GM12878 (cell line): ENCODE measurements at regions not wholly inside any gene's neighbourhood (a gene's known extent, or its start where the extent isn't known, plus 50 kb on each side); places are given as distances from the start of the nearest gene placed in this dataset.

Source experiments
- ATAC-seq: fragments of 200-7000 bp; cut with Tn5 transposase; 3 replicates; pipeline ENCODE4 v1.9.1; 2020; ENCODE audit warnings: mild to moderate bottlenecking, moderate library complexity
- BruUV-seq: library from RNA; stranded (reverse); fragments of 400-500 nt; replicated peaks from 2 replicates; lab custom pipeline; 2021; lab: Mats Ljungman, UMichigan
- CTCF ChIA-PET: fragments of 300-600 bp; sonication (Branson Sonifier 250); formaldehyde crosslinking; extraction: SDS; loops from one replicate; lab custom pipeline; 2021; ENCODE audit warnings: inconsistent platforms; lab: Yijun Ruan, JAX
- POLR2A ChIA-PET: fragments of 350-600 bp; formaldehyde crosslinking; extraction: SDS; loops from one replicate; lab custom pipeline; 2021; ENCODE audit warnings: inconsistent platforms; lab: Charles Lee
- RAD21 ChIA-PET: fragments of 300-600 bp; sonication (Branson Sonifier 250); formaldehyde crosslinking; loops from one replicate; lab custom pipeline; 2023; ENCODE audit warnings: antibody characterized with exemption; ENCODE audit not compliant: unreplicated experiment; lab: Charles Lee
- SMC1A ChIA-PET: fragments of 300-600 bp; sonication (Branson Sonifier 250); formaldehyde crosslinking; loops from one replicate; lab custom pipeline; 2023; ENCODE audit not compliant: unreplicated experiment, uncharacterized antibody; lab: Charles Lee
- DNase-seq: peaks from one replicate; pipeline ENCODE4 v3.0.0-alpha.2; 2011; ENCODE audit warnings: low read depth, low spot score
- FAIRE-seq: peaks from 3 replicates; lab custom pipeline; 2011; peaks lifted over from hg19 to GRCh38; lab: Jason Lieb, UNC
- H2AFZ ChIP-seq: 2 replicates; pipeline ENCODE4 v1.6.0; 2011; ENCODE audit warnings: low read depth, low read length, control low read depth; ENCODE audit not compliant: control insufficient read depth
- H3K27ac ChIP-seq: 2 replicates; pipeline ENCODE4 v1.5.1; 2011; ENCODE audit warnings: control low read depth; ENCODE audit not compliant: control insufficient read depth, insufficient read depth
- H3K27me3 ChIP-seq, 2 experiments: replicated peaks in 1 of 2; 2 replicates each; pipeline versions ENCODE4 v1.6.0 to v1.6.1; 2011; ENCODE audit warnings: low read length in 1 of 2; ENCODE audit not compliant: control insufficient read depth in 2 of 2, insufficient read depth in 2 of 2
- H3K36me3 ChIP-seq, 2 experiments: 2 replicates each; pipeline ENCODE4 v1.5.1; 2011; ENCODE audit warnings: low read length in 1 of 2; ENCODE audit not compliant: control insufficient read depth in 2 of 2, insufficient read depth in 2 of 2
- H3K4me1 ChIP-seq: 2 replicates; pipeline ENCODE4 v1.6.1; 2011; ENCODE audit warnings: mild to moderate bottlenecking, low read length, moderate library complexity, mixed read lengths; ENCODE audit not compliant: control insufficient read depth, insufficient read depth
- H3K4me2 ChIP-seq: 2 replicates; pipeline ENCODE4 v1.6.0; 2011; ENCODE audit warnings: control low read depth; ENCODE audit not compliant: control insufficient read depth, insufficient read depth
- H3K4me3 ChIP-seq: fragments of 200-600 bp; sonication (generic); 2 replicates; pipeline ENCODE4 v1.5.1; 2016
- H3K79me2 ChIP-seq: 2 replicates; pipeline ENCODE4 v1.6.0; 2011; ENCODE audit warnings: low read length; ENCODE audit not compliant: control insufficient read depth, insufficient read depth
- H3K9ac ChIP-seq: 2 replicates; pipeline ENCODE4 v1.8.0; 2011; ENCODE audit warnings: low read length, control low read depth, mixed read lengths; ENCODE audit not compliant: control insufficient read depth, insufficient read depth
- H3K9me3 ChIP-seq: replicated peaks from 3 replicates; pipeline ENCODE4 v1.5.1; 2011; ENCODE audit warnings: mild to moderate bottlenecking, low read length; ENCODE audit not compliant: control insufficient read depth, insufficient read depth
- H4K20me1 ChIP-seq: 2 replicates; pipeline ENCODE4 v1.6.0; 2011; ENCODE audit not compliant: control insufficient read depth, insufficient read depth
- CREB1 ChIP-seq: IDR thresholded peaks from 2 replicates; pipeline ENCODE4 v1.6.1; 2012; ENCODE audit warnings: low read depth, mild to moderate bottlenecking, inconsistent platforms
- EP300 ChIP-seq, 2 experiments: fragments of 150-350 bp in 1 of 2; IDR thresholded peaks; 2 replicates each; pipeline ENCODE4 v1.6.1; 2011 to 2012; ENCODE audit warnings: low read depth in 2 of 2, low read length in 2 of 2, borderline replicate concordance in 1 of 2, improper control_type of control experiment in 1 of 2, inconsistent platforms in 1 of 2; ENCODE audit not compliant: control insufficient read depth in 1 of 2
- FOXK2 ChIP-seq: fragments of 450-650 bp; IDR thresholded peaks from 2 replicates; pipeline ENCODE4 v1.6.1; 2017; ENCODE audit warnings: mild to moderate bottlenecking, moderate library complexity
- HDGF ChIP-seq: fragments of 450-650 bp; IDR thresholded peaks from 2 replicates; pipeline ENCODE4 v1.6.1; 2016; ENCODE audit warnings: antibody characterized with exemption
- NRF1 ChIP-seq: conservative IDR thresholded peaks from 2 replicates; pipeline ENCODE4 v1.6.1; 2011; ENCODE audit warnings: mild to moderate bottlenecking, low read depth, low read length, improper control_type of control experiment
- SIX5 ChIP-seq: IDR thresholded peaks from 2 replicates; pipeline ENCODE4 v1.6.1; 2011; ENCODE audit warnings: mild to moderate bottlenecking, low read depth, low read length, moderate library complexity; ENCODE audit not compliant: severe bottlenecking
- TCF7 ChIP-seq: IDR thresholded peaks from 2 replicates; pipeline ENCODE4 v1.6.1; 2014; ENCODE audit warnings: antibody characterized with exemption, borderline replicate concordance
- WGBS: methylation state at CpG from one replicate; pipeline ENCODE4 v1.1.6; 2016; ENCODE audit warnings: low lambda C conversion rate; ENCODE audit not compliant: insufficient replicate concordance, insufficient coverage; ENCODE audit errors: missing lambda C conversion rate; 5-methylcytosine and 5-hydroxymethylcytosine counted together
- in situ Hi-C: fragments of 300-500 bp; cut with MboI; formaldehyde crosslinking; loops from 9 replicates; pipeline ENCODE4 v1.14.3; 2018; ENCODE audit warnings: mixed read lengths
- intact Hi-C: fragments of 100-400 bp; cut with micrococcal nuclease; formaldehyde crosslinking; loops from one replicate; pipeline ENCODE4 v1.14.2; 2022; ENCODE audit not compliant: unreplicated experiment
- TF ChIP-seq, protein P1 (sequence below): fragments of 450-650 bp; formaldehyde crosslinking; IDR thresholded peaks from 2 replicates; pipeline ENCODE4 v1.5.0; 2022; ENCODE audit warnings: mild to moderate bottlenecking, missing genetic modification characterization
- TF ChIP-seq, protein P2 (sequence below): IDR thresholded peaks from 2 replicates; pipeline ENCODE4 v1.6.1; 2012; ENCODE audit warnings: low read depth, low read length, improper control_type of control experiment
- TF ChIP-seq, protein P3 (sequence below): fragments of 450-650 bp; IDR thresholded peaks from 2 replicates; pipeline ENCODE4 v1.6.1; 2017; ENCODE audit warnings: low read depth, mild to moderate bottlenecking, moderate library complexity
- TF ChIP-seq, protein P4 (sequence below): IDR thresholded peaks from 2 replicates; pipeline ENCODE4 v1.6.1; 2012; ENCODE audit warnings: low read depth, low read length, improper control_type of control experiment
- TF ChIP-seq, protein P5 (sequence below): IDR thresholded peaks from 2 replicates; pipeline ENCODE4 v1.6.1; 2011; ENCODE audit warnings: mild to moderate bottlenecking, low read depth, low read length, moderate library complexity; ENCODE audit not compliant: insufficient replicate concordance
- TF ChIP-seq, protein P6 (sequence below): fragments of 450-650 bp; IDR thresholded peaks from 2 replicates; pipeline ENCODE4 v1.6.1; 2016; ENCODE audit warnings: mild to moderate bottlenecking

DNA sequence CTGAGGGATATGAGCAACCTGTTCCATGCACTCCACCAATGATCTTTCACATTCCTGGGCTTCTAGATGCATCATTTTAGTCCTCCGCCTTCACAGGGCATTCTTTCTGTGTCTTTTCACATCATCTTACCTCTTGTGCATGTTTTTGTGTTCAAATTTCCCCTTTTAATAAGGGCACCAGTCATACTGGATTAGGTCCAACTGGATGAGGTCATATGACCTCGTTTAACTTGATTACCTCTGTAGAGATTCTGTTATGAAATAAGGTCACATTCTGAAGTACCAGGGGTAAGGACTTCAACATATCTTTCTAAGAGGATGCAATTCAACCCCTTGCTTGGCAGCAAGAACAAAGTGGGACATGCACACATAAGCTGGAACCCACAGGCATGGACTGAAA is 335.3 kb upstream of the TLE4 start (continued):
- TF ChIP-seq, protein P1, sequence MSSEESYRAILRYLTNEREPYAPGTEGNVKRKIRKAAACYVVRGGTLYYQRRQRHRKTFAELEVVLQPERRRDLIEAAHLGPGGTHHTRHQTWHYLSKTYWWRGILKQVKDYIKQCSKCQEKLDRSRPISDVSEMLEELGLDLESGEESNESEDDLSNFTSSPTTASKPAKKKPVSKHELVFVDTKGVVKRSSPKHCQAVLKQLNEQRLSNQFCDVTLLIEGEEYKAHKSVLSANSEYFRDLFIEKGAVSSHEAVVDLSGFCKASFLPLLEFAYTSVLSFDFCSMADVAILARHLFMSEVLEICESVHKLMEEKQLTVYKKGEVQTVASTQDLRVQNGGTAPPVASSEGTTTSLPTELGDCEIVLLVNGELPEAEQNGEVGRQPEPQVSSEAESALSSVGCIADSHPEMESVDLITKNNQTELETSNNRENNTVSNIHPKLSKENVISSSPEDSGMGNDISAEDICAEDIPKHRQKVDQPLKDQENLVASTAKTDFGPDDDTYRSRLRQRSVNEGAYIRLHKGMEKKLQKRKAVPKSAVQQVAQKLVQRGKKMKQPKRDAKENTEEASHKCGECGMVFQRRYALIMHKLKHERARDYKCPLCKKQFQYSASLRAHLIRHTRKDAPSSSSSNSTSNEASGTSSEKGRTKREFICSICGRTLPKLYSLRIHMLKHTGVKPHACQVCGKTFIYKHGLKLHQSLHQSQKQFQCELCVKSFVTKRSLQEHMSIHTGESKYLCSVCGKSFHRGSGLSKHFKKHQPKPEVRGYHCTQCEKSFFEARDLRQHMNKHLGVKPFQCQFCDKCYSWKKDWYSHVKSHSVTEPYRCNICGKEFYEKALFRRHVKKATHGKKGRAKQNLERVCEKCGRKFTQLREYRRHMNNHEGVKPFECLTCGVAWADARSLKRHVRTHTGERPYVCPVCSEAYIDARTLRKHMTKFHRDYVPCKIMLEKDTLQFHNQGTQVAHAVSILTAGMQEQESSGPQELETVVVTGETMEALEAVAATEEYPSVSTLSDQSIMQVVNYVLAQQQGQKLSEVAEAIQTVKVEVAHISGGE (CRISPR knock-in tag): no peak
- TF ChIP-seq SIX5: no peak

DNA sequence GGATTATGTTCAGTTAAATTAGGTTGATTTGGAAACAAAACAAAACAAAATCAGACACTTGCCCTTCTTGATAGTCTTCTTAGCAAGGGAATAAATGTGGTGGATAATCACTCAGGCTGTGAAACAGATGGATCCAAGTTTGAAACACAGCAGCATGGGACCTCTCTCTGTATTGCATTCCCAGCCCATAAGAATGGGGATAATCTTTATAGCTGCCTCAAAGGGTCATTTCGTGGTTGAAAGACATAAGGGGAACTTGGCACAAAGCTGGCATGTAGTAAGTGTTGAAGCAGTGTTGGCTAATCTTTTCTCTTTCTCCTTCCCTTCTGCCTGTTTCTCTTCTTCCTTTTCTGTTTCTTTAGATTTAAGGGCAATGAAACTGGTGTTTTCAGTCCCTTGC is 333.9 kb upstream of the TLE4 start:
- no peak for DNase-seq
- FAIRE-seq: no peak
- WGBS: 0% methylated on average over 1 of the region's 1 CpG
- Histone ChIP-seq H3K27me3 (no peaks in the 10 kb centered on the region), H4K20me1 (no peaks in the 10 kb centered on the region), H3K9ac (no peak overlapping the region), H3K36me3 (no peaks in the 10 kb centered on the region), H3K27ac (no peak overlapping the region), H3K4me1 (no peaks in the 10 kb centered on the region), H2AFZ (no peak overlapping the region), H3K9me3 (no peaks in the 10 kb centered on the region), H3K4me3 (no peak overlapping the region), H3K4me2 (no peak overlapping the region), H3K79me2 (no peaks in the 10 kb centered on the region)
- ChIA-PET RAD21 (no interaction called here), POLR2A (no interaction called here), CTCF (no interaction called here), SMC1A (no interaction called here)
- in situ Hi-C loops: no loop called here
- ATAC-seq: no peak
- intact Hi-C loops: no loop called here
- no TSS peak for BruUV-seq
- TF ChIP-seq, protein P2, sequence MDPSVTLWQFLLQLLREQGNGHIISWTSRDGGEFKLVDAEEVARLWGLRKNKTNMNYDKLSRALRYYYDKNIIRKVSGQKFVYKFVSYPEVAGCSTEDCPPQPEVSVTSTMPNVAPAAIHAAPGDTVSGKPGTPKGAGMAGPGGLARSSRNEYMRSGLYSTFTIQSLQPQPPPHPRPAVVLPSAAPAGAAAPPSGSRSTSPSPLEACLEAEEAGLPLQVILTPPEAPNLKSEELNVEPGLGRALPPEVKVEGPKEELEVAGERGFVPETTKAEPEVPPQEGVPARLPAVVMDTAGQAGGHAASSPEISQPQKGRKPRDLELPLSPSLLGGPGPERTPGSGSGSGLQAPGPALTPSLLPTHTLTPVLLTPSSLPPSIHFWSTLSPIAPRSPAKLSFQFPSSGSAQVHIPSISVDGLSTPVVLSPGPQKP: no peak
- TF ChIP-seq TCF7 (no peak), HDGF (no peak), NRF1 (no peak), EP300 (IDR thresholded peaks at IDR 0.05; ENCODE audit: borderline replicate concordance in 1 of 2, control insufficient read depth in 1 of 2, low read depth in 2 of 2, low read length in 2 of 2) (no peak), FOXK2 (no peak), CREB1 (no peak)
- TF ChIP-seq, protein P3, sequence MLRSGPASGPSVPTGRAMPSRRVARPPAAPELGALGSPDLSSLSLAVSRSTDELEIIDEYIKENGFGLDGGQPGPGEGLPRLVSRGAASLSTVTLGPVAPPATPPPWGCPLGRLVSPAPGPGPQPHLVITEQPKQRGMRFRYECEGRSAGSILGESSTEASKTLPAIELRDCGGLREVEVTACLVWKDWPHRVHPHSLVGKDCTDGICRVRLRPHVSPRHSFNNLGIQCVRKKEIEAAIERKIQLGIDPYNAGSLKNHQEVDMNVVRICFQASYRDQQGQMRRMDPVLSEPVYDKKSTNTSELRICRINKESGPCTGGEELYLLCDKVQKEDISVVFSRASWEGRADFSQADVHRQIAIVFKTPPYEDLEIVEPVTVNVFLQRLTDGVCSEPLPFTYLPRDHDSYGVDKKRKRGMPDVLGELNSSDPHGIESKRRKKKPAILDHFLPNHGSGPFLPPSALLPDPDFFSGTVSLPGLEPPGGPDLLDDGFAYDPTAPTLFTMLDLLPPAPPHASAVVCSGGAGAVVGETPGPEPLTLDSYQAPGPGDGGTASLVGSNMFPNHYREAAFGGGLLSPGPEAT: no peak
- TF ChIP-seq, protein P4, sequence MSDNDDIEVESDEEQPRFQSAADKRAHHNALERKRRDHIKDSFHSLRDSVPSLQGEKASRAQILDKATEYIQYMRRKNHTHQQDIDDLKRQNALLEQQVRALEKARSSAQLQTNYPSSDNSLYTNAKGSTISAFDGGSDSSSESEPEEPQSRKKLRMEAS: no peak
- TF ChIP-seq, protein P5, sequence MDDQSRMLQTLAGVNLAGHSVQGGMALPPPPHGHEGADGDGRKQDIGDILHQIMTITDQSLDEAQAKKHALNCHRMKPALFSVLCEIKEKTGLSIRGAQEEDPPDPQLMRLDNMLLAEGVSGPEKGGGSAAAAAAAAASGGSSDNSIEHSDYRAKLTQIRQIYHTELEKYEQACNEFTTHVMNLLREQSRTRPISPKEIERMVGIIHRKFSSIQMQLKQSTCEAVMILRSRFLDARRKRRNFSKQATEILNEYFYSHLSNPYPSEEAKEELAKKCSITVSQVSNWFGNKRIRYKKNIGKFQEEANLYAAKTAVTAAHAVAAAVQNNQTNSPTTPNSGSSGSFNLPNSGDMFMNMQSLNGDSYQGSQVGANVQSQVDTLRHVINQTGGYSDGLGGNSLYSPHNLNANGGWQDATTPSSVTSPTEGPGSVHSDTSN: no peak
- TF ChIP-seq, protein P6, sequence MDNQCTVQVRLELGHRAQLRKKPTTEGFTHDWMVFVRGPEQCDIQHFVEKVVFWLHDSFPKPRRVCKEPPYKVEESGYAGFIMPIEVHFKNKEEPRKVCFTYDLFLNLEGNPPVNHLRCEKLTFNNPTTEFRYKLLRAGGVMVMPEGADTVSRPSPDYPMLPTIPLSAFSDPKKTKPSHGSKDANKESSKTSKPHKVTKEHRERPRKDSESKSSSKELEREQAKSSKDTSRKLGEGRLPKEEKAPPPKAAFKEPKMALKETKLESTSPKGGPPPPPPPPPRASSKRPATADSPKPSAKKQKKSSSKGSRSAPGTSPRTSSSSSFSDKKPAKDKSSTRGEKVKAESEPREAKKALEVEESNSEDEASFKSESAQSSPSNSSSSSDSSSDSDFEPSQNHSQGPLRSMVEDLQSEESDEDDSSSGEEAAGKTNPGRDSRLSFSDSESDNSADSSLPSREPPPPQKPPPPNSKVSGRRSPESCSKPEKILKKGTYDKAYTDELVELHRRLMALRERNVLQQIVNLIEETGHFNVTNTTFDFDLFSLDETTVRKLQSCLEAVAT: no peak
- TF ChIP-seq, all 136 proteins: peak for 0
